A549 (cell line): ENCODE measurements at regions not wholly inside any gene's neighbourhood (a gene's known extent, or its start where the extent isn't known, plus 50 kb on each side); places are given as distances from the start of the nearest gene placed in this dataset.
"Not testable (repeated sequence)": the region's sequence is repeated elsewhere in the genome, so short reads cannot be mapped to it uniquely, and the experiment has no call there.

ENCODE experiments used
- BHLHE40 ChIP-seq: IDR thresholded peaks from 2 replicates; pipeline ENCODE4 v1.6.1; 2012; ENCODE audit warnings: low read depth, low read length, inconsistent platforms
- CEBPB ChIP-seq, 2 experiments: fragments of >200 bp in 1 of 2; sonication (Bioruptor Twin) in 1 of 2; formaldehyde crosslinking in 1 of 2; IDR thresholded peaks; 2 replicates each; pipeline ENCODE4 v1.6.1; 2012 to 2016
- CTCF ChIP-seq: fragments of >200 bp; sonication (Bioruptor Twin); formaldehyde crosslinking; IDR thresholded peaks from 3 replicates; pipeline ENCODE4 v1.5.1; 2016
- POLR2A ChIP-seq: IDR thresholded peaks from 2 replicates; pipeline ENCODE4 v1.6.1; 2012; ENCODE audit warnings: mild to moderate bottlenecking, low read length
- SMC3 ChIP-seq: fragments of >200 bp; sonication (Bioruptor Twin); formaldehyde crosslinking; IDR thresholded peaks from 3 replicates; pipeline ENCODE4 v1.6.1; 2018; ENCODE audit warnings: inconsistent platforms

- TF ChIP-seq CTCF; BHLHE40; POLR2A; CEBPB (IDR thresholded peaks at IDR 0.05); SMC3: not testable (repeated sequence)
Measured at GRCh38 chr3:181925841-181926240, 214.1 kb downstream of the SOX2 start.
